ENCODE measurements at regions not wholly inside any gene's neighbourhood (a gene's known extent, or its start where the extent isn't known, plus 50 kb on each side); places are given as distances from the start of the nearest gene placed in this dataset.

DNA sequence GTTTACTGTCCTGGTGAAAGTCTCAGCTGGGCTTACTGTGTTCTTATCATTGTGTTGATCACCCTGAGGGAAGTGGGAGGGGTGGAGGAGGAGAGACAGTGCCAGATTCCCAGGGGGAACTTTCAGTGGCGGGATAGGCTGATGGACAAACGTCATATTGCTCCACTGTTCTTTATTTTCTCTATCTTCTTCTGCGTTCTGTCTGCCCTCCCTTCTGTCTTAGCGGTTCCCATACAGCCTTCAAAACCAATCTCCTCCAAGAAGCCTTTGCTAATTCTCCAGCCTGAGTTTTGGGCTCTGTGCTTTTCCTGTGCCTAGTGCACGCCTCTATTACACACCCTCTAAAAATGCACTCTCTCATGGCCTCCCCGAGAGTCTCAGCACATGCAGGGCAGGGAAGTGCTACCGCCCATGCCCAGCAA is 448.7 kb upstream of the FAT1 start:
- H3K27me3 ChIP-seq: no peaks in the 10 kb centered on the region
- TF ChIP-seq, protein P1, sequence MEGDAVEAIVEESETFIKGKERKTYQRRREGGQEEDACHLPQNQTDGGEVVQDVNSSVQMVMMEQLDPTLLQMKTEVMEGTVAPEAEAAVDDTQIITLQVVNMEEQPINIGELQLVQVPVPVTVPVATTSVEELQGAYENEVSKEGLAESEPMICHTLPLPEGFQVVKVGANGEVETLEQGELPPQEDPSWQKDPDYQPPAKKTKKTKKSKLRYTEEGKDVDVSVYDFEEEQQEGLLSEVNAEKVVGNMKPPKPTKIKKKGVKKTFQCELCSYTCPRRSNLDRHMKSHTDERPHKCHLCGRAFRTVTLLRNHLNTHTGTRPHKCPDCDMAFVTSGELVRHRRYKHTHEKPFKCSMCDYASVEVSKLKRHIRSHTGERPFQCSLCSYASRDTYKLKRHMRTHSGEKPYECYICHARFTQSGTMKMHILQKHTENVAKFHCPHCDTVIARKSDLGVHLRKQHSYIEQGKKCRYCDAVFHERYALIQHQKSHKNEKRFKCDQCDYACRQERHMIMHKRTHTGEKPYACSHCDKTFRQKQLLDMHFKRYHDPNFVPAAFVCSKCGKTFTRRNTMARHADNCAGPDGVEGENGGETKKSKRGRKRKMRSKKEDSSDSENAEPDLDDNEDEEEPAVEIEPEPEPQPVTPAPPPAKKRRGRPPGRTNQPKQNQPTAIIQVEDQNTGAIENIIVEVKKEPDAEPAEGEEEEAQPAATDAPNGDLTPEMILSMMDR (IDR thresholded peaks at IDR 0.05): no peak
- no peak for TF ChIP-seq POLR2A (IDR thresholded peaks at IDR 0.05)
- no peaks in the 10 kb centered on the region for H3K4me1 ChIP-seq (replicated peaks in 1 of 2)
- H3K9me3 ChIP-seq (replicated peaks in 1 of 3): no peaks in the 10 kb centered on the region
- no peak for DNase-seq
- intact Hi-C loops (cut with DNase I): no loop called here
- no peaks in the 10 kb centered on the region for H3K36me3 ChIP-seq (replicated peaks in 1 of 2)
- WGBS, 4 donors: 63 to 67% (median 65%) methylated on average over 7 of the region's 7 CpGs
- H3K4me3 ChIP-seq: no peak overlapping the region
- no peak overlapping the region for H3K27ac ChIP-seq

DNA sequence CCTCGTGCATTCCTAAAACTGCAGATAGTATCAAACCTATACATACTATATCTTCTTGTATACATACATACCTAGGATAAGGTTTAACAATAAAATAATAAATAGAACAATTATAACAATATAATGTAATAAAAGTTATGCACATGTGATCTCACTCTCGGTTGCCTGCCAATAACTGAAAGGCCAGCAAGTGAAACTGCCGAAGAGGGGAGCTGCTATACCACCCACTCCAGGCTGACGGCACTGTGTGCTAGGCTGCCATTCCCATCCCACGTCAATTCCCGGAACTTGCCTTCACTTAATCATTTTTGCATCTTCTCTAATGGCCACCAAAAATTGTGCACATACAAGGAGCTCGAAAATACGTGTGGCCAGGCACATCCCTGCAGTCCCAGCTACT is 451.1 kb upstream of the FAT1 start:
- Histone ChIP-seq H3K27ac (no peak overlapping the region), H3K27me3 (no peaks in the 10 kb centered on the region), H3K36me3 (replicated peaks in 1 of 2) (no peaks in the 10 kb centered on the region), H3K9me3 (replicated peaks in 1 of 3) (no peaks in the 10 kb centered on the region), H3K4me3 (no peak overlapping the region), H3K4me1 (replicated peaks in 1 of 2) (no peaks in the 10 kb centered on the region)
- no peak for DNase-seq
- intact Hi-C loops (cut with DNase I): no loop called here
- TF ChIP-seq, protein P1 (IDR thresholded peaks at IDR 0.05): no peak
- TF ChIP-seq POLR2A (IDR thresholded peaks at IDR 0.05): no peak
- WGBS, 4 donors: 73 to 83% (median 80%) methylated on average over 8 of the region's 8 CpGs

DNA sequence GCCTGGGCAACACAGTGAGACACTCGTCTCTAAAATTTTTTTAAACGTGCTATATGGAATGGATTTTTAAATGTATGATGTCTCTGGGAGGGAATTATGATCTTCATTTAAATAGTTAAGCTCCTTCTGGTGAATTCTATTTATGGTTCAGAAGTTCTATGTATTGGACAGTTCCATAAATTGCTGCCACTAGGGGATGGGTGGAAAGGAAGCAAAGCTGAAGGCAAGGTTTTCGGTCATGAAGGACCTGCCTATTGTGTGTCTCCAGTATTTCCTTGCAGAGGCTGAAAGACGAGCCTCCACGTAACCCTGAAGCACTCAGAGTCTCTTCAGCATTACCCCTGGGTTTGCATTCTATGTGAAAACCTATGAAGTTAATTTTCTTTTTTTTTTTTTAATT is 451.5 kb upstream of the FAT1 start:
- H3K4me1 ChIP-seq (replicated peaks in 1 of 2): no peaks in the 10 kb centered on the region

DNA sequence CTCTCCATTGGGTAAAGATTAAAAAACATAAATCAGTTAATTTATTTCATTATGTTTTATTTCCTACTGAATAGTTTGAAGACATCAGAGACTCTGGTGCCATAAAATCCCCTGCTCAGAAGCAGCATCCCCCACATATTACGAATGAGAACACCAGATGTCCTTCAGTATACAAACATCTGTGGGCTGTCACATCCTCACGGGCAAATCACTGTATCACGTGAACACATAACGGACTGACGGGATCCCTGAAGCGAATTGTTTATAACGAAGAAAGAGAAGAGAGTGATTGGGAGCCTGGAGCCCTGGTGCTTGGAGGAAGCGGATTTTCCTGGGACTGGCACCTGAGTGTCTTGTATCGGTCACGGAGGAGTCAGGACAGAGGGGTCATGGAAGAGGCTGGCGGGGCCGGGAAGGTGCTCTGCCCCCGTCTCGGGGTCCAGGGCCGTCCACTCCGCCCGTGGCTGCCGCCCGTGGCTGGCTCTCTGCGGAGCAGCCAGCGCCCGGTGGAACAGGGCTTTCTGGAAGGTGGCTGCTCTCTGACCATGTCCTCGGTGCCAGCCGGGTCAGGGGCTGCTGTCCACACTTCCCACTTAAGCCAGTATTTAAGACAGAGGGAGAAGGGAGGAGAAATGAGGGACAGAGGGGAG is 452.7 kb upstream of the FAT1 start:
- no peaks in the 10 kb centered on the region for H3K9me3 ChIP-seq (replicated peaks in 1 of 3)
- no peak for DNase-seq
- no peak overlapping the region for H3K27ac ChIP-seq
- H3K36me3 ChIP-seq (replicated peaks in 1 of 2): no peaks in the 10 kb centered on the region
- intact Hi-C loops (cut with DNase I): no loop called here
- H3K4me3 ChIP-seq: no peak overlapping the region
- TF ChIP-seq, protein P1 (IDR thresholded peaks at IDR 0.05): no peak
- 84 to 88% (median 87%) methylated on average over 18 to 24 of the region's 24 CpGs for WGBS, 4 donors
- H3K27me3 ChIP-seq: no peaks in the 10 kb centered on the region
- H3K4me1 ChIP-seq (replicated peaks in 1 of 2): no peaks in the 10 kb centered on the region

More for the DNA sequence above, 451.5 kb upstream of the FAT1 start:
- Histone ChIP-seq H3K27ac (no peak overlapping the region), H3K36me3 (replicated peaks in 1 of 2) (no peaks in the 10 kb centered on the region), H3K27me3 (no peaks in the 10 kb centered on the region), H3K4me3 (no peak overlapping the region), H3K9me3 (replicated peaks in 1 of 3) (no peaks in the 10 kb centered on the region)
- intact Hi-C loops (cut with DNase I): no loop called here
- DNase-seq: no peak
- TF ChIP-seq POLR2A (IDR thresholded peaks at IDR 0.05): no peak
- TF ChIP-seq, protein P1 (IDR thresholded peaks at IDR 0.05): no peak
- 69 to 83% (median 81%) methylated on average over 5 of the region's 5 CpGs for WGBS, 4 donors
